Gastrocnemius medialis (tissue), 4 donors: ENCODE measurements at regions not wholly inside any gene's neighbourhood (a gene's known extent, or its start where the extent isn't known, plus 50 kb on each side); places are given as distances from the start of the nearest gene placed in this dataset.

ENCODE experiments used
- ATAC-seq, 2 donors: fragments of 150-250 bp; one replicate each; pipeline ENCODE4 v1.9.1; 2016
- DNase-seq, 2 donors: peaks; one replicate each; pipeline ENCODE4 v3.0.0-alpha.2; 2019
- H3K27ac ChIP-seq, 4 donors: fragments of 200-600 bp; sonication (generic); 1 replicate in 1 of 4; 2 replicates in 3 of 4; pipeline ENCODE4 v1.5.1; 2016 to 2018; ENCODE audit warnings: mild to moderate bottlenecking in 2 of 4, moderate library complexity in 1 of 4
- H3K27me3 ChIP-seq, 3 donors: fragments of 200-600 bp; sonication (generic) in 2 of 3; 1 replicate in 1 of 3; 2 replicates in 2 of 3; pipeline versions ENCODE4 v1.5.1 to v1.6.0; 2016 to 2019; ENCODE audit warnings: mild to moderate bottlenecking in 1 of 3, moderate library complexity in 1 of 3
- H3K36me3 ChIP-seq, 2 donors: fragments of 200-600 bp; sonication (generic) in 1 of 2; one replicate each; pipeline ENCODE4 v1.5.1; 2017 to 2018
- H3K4me1 ChIP-seq, 2 donors: fragments of 200-600 bp; sonication (generic) in 1 of 2; one replicate each; pipeline ENCODE4 v1.5.1; 2016 to 2017; ENCODE audit warnings: mild to moderate bottlenecking in 2 of 2
- H3K4me3 ChIP-seq, 4 donors: fragments of 200-600 bp; sonication (generic) in 3 of 4; 1 replicate in 1 of 4; 2 replicates in 3 of 4; pipeline ENCODE4 v1.5.1; 2016 to 2019; ENCODE audit warnings: mild to moderate bottlenecking in 2 of 4
- H3K9me3 ChIP-seq, 3 donors: fragments of 200-600 bp; sonication (generic) in 2 of 3; 1 replicate in 1 of 3; 2 replicates in 2 of 3; pipeline ENCODE4 v1.5.1; 2016 to 2019
- CTCF ChIP-seq, 5 experiments: fragments of 450-650 bp in 3 of 5; fragments of 200-600 bp in 2 of 5; sonication (generic) in 2 of 5; IDR thresholded peaks in 4 of 5; conservative IDR thresholded peaks in 1 of 5; 1 replicate in 4 of 5; 2 replicates in 1 of 5; pipeline ENCODE4 v1.5.1; 2016 to 2019; ENCODE audit warnings: antibody characterized with exemption in 5 of 5, mild to moderate bottlenecking in 3 of 5, moderate library complexity in 3 of 5
- POLR2A ChIP-seq, 2 donors: fragments of 450-650 bp; IDR thresholded peaks; one replicate each; pipeline ENCODE4 v1.6.1; 2017; ENCODE audit warnings: antibody characterized with exemption in 2 of 2, mild to moderate bottlenecking in 2 of 2, moderate library complexity in 2 of 2
- in situ Hi-C, 4 donors: fragments of 200-750 bp; cut with MboI; loops; one replicate each; pipeline versions ENCODE4 v1.15.0 to v1.8.0; 2017; ENCODE audit warnings: low sequenced_read_pairs in 4 of 4
- intact Hi-C: fragments of 100-400 bp; cut with DNase I; formaldehyde crosslinking; loops from one replicate; pipeline ENCODE4 v1.15.1; 2023; ENCODE audit warnings: low total_unique reads

GRCh38 chr5:133839721-133840120 is 128.7 kb downstream of the C5orf15 start:
- DNase-seq (no peak), ATAC-seq (no peak)
- in situ Hi-C loops: no loop called here
- H3K27ac ChIP-seq: no peak overlapping the region
- H3K4me1 ChIP-seq: no peaks in the 10 kb centered on the region
- intact Hi-C loops: no loop called here
- TF ChIP-seq CTCF (IDR thresholded peaks at IDR 0.05 in 4 of 5, conservative IDR thresholded peaks at IDR 0.05 in 1 of 5): no peak
- no peak for TF ChIP-seq POLR2A (IDR thresholded peaks at IDR 0.05)
- no peaks in the 10 kb centered on the region for H3K36me3 ChIP-seq
- H3K9me3 ChIP-seq: no peaks in the 10 kb centered on the region
- no peaks in the 10 kb centered on the region for H3K27me3 ChIP-seq
- H3K4me3 ChIP-seq: no peak overlapping the region

- TF ChIP-seq POLR2A (IDR thresholded peaks at IDR 0.05) (no peak), CTCF (IDR thresholded peaks at IDR 0.05 in 4 of 5, conservative IDR thresholded peaks at IDR 0.05 in 1 of 5) (no peak)
- Histone ChIP-seq H3K36me3 (no peaks in the 10 kb centered on the region), H3K4me3 (no peak overlapping the region), H3K27ac (no peak overlapping the region), H3K4me1 (no peaks in the 10 kb centered on the region), H3K27me3 (no peaks in the 10 kb centered on the region), H3K9me3 (no peaks in the 10 kb centered on the region)
- no peak for ATAC-seq
- no peak for DNase-seq
- intact Hi-C loops (no loop called here), in situ Hi-C loops (no loop called here)
Measured at GRCh38 chr5:133839090-133839489, 129.3 kb downstream of the C5orf15 start.

GRCh38 chr5:133838286-133838685 is 130.1 kb downstream of the C5orf15 start:
- in situ Hi-C loops: no loop called here
- no peak for DNase-seq

GRCh38 chr5:133831491-133832224 is 136.8 kb downstream of the C5orf15 start:
- ATAC-seq (no peak), DNase-seq (no peak)
- TF ChIP-seq CTCF (IDR thresholded peaks at IDR 0.05 in 4 of 5, conservative IDR thresholded peaks at IDR 0.05 in 1 of 5): no peak
- Histone ChIP-seq H3K27ac (no peak overlapping the region), H3K4me1 (no peaks in the 10 kb centered on the region), H3K4me3 (no peak overlapping the region), H3K9me3 (no peaks in the 10 kb centered on the region), H3K36me3 (no peaks in the 10 kb centered on the region), H3K27me3 (no peaks in the 10 kb centered on the region)
- in situ Hi-C loops: no loop called here
- intact Hi-C loops: no loop called here

More at GRCh38 chr5:133838286-133838685, 130.1 kb downstream of the C5orf15 start:
- no peak overlapping the region for H3K27ac ChIP-seq
- no peak for ATAC-seq
- TF ChIP-seq POLR2A (IDR thresholded peaks at IDR 0.05) (no peak), CTCF (IDR thresholded peaks at IDR 0.05 in 4 of 5, conservative IDR thresholded peaks at IDR 0.05 in 1 of 5) (no peak)
- H3K9me3 ChIP-seq: no peaks in the 10 kb centered on the region
- H3K27me3 ChIP-seq: no peaks in the 10 kb centered on the region
- no peaks in the 10 kb centered on the region for H3K4me1 ChIP-seq
- no peak overlapping the region for H3K4me3 ChIP-seq
- H3K36me3 ChIP-seq: no peaks in the 10 kb centered on the region
- intact Hi-C loops: no loop called here

- no peak overlapping the region for H3K4me3 ChIP-seq
- H3K4me1 ChIP-seq: peaks cover 0 to 1% of the 10 kb centered on the region in 2 donors
- no peaks in the 10 kb centered on the region for H3K27me3 ChIP-seq
- no peak for TF ChIP-seq CTCF (IDR thresholded peaks at IDR 0.05 in 4 of 5, conservative IDR thresholded peaks at IDR 0.05 in 1 of 5)
- no peak for TF ChIP-seq POLR2A (IDR thresholded peaks at IDR 0.05)
- in situ Hi-C loops (no loop called here), intact Hi-C loops (no loop called here)
- H3K27ac ChIP-seq: no peak overlapping the region
- no peaks in the 10 kb centered on the region for H3K9me3 ChIP-seq
- DNase-seq (no peak), ATAC-seq (no peak)
- H3K36me3 ChIP-seq: no peaks in the 10 kb centered on the region
Measured at GRCh38 chr5:133830911-133831310, 137.5 kb downstream of the C5orf15 start.
